Fibroblast of lung (primary cell): ENCODE measurements at regions not wholly inside any gene's neighbourhood (a gene's known extent, or its start where the extent isn't known, plus 50 kb on each side); places are given as distances from the start of the nearest gene placed in this dataset.

ENCODE experiments used
- DNase-seq, 2 donors: peaks; one replicate each; pipeline versions ENCODE4 v3.0.0 to v3.0.0-alpha.2; 2010; ENCODE audit warnings: low read depth in 2 of 2
- H2AFZ ChIP-seq: 2 replicates; pipeline ENCODE4 v1.5.1; 2012; ENCODE audit warnings: low read length, control low read depth, inconsistent platforms
- H3K27ac ChIP-seq: 2 replicates; pipeline ENCODE4 v1.5.1; 2011; ENCODE audit warnings: low read length, control low read depth; ENCODE audit not compliant: insufficient read depth
- H3K27me3 ChIP-seq: 2 replicates; pipeline ENCODE4 v1.5.1; 2011; ENCODE audit warnings: mild to moderate bottlenecking, low read length; ENCODE audit not compliant: control insufficient read depth, insufficient read depth
- H3K36me3 ChIP-seq: 2 replicates; pipeline ENCODE4 v1.5.1; 2011; ENCODE audit warnings: low read length; ENCODE audit not compliant: control insufficient read depth, insufficient read depth
- H3K4me1 ChIP-seq: 2 replicates; pipeline ENCODE4 v1.5.1; 2011; ENCODE audit warnings: low read length; ENCODE audit not compliant: control insufficient read depth, insufficient read depth; ENCODE audit errors: extremely low read depth
- H3K4me2 ChIP-seq: 2 replicates; pipeline ENCODE4 v1.5.1; 2011; ENCODE audit warnings: low read length, control low read depth; ENCODE audit not compliant: insufficient read depth; ENCODE audit errors: extremely low read depth
- H3K4me3 ChIP-seq, 4 experiments: fragments of 200-600 bp in 1 of 4; sonication (generic) in 1 of 4; replicated peaks in 1 of 4; 2 replicates each; pipeline ENCODE4 v1.5.1; 2011 to 2016; ENCODE audit warnings: low read length in 4 of 4, low read depth in 3 of 4, mild to moderate bottlenecking in 3 of 4, control low read depth in 2 of 4, inconsistent platforms in 1 of 4, mixed read lengths in 1 of 4; ENCODE audit not compliant: insufficient read depth in 1 of 4; ENCODE audit errors: control extremely low read depth in 1 of 4
- H3K79me2 ChIP-seq: 2 replicates; pipeline ENCODE4 v1.5.1; 2012; ENCODE audit warnings: mild to moderate bottlenecking, low read length, inconsistent platforms; ENCODE audit not compliant: control insufficient read depth, insufficient read depth
- H3K9ac ChIP-seq: 2 replicates; pipeline ENCODE4 v1.5.1; 2011; ENCODE audit warnings: mild to moderate bottlenecking, low read length, control low read depth; ENCODE audit not compliant: insufficient read depth
- H3K9me3 ChIP-seq: 2 replicates; pipeline ENCODE4 v1.5.1; 2012; ENCODE audit warnings: low read depth, low read length; ENCODE audit not compliant: control insufficient read depth, insufficient read depth
- H4K20me1 ChIP-seq: 2 replicates; pipeline ENCODE4 v1.5.1; 2011; ENCODE audit warnings: low read length; ENCODE audit not compliant: control insufficient read depth, insufficient read depth; ENCODE audit errors: extremely low read depth
- CTCF ChIP-seq, 2 donors: IDR thresholded peaks in 1 of 2; conservative IDR thresholded peaks in 1 of 2; 1 replicate in 1 of 2; 2 replicates in 1 of 2; pipeline ENCODE4 v1.5.1; 2011 to 2012; ENCODE audit warnings: low read length in 2 of 2, control low read depth in 1 of 2, inconsistent platforms in 1 of 2, low read depth in 1 of 2, mild to moderate bottlenecking in 1 of 2
- EZH2 ChIP-seq: IDR thresholded peaks from 2 replicates; pipeline ENCODE4 v1.5.1; 2012; ENCODE audit warnings: low read length, control low read depth, mild to moderate bottlenecking; ENCODE audit errors: missing control alignments

- Histone ChIP-seq H3K27ac (no peak overlapping the region), H3K4me1 (no peaks in the 10 kb centered on the region), H3K9ac (no peak overlapping the region), H3K9me3 (no peaks in the 10 kb centered on the region), H3K27me3 (no peaks in the 10 kb centered on the region), H3K36me3 (no peaks in the 10 kb centered on the region), H3K4me2 (no peak overlapping the region), H4K20me1 (no peaks in the 10 kb centered on the region), H3K4me3 (no peak overlapping the region), H3K79me2 (no peaks in the 10 kb centered on the region), H2AFZ (no peak overlapping the region)
- TF ChIP-seq CTCF (conservative IDR thresholded peaks at IDR 0.05 in 1 of 2, IDR thresholded peaks at IDR 0.05 in 1 of 2; ENCODE audit: low read depth in 1 of 2, low read length in 2 of 2), result peak in 1 of 2 donors; percentile 16
- TF ChIP-seq EZH2, result no peak
- no peak for DNase-seq
Measured at GRCh38 chr14:88929656-88930436, 105.4 kb downstream of the TTC8 start.

GRCh38 chr14:88931321-88932110 lies 107.1 kb downstream of the TTC8 start:
- no peak for DNase-seq
- Histone ChIP-seq H3K4me2 (no peak overlapping the region), H3K27ac (no peak overlapping the region), H3K4me3 (no peak overlapping the region), H3K9me3 (no peaks in the 10 kb centered on the region), H3K79me2 (no peaks in the 10 kb centered on the region), H3K36me3 (no peaks in the 10 kb centered on the region), H2AFZ (no peak overlapping the region), H4K20me1 (no peaks in the 10 kb centered on the region), H3K4me1 (no peaks in the 10 kb centered on the region), H3K9ac (no peak overlapping the region), H3K27me3 (no peaks in the 10 kb centered on the region)
- no peak for TF ChIP-seq CTCF (conservative IDR thresholded peaks at IDR 0.05 in 1 of 2, IDR thresholded peaks at IDR 0.05 in 1 of 2; ENCODE audit: low read depth in 1 of 2, low read length in 2 of 2)
- TF ChIP-seq EZH2, result no peak

GRCh38 chr14:88933191-88933590 lies 108.7 kb downstream of the TTC8 start:
- no peaks in the 10 kb centered on the region for H3K4me1 ChIP-seq

More at GRCh38 chr14:88933191-88933590, 108.7 kb downstream of the TTC8 start:
- H3K36me3 ChIP-seq, result no peaks in the 10 kb centered on the region
- H3K79me2 ChIP-seq, result no peaks in the 10 kb centered on the region
- TF ChIP-seq EZH2, result no peak
- TF ChIP-seq CTCF (conservative IDR thresholded peaks at IDR 0.05 in 1 of 2, IDR thresholded peaks at IDR 0.05 in 1 of 2; ENCODE audit: low read depth in 1 of 2, low read length in 2 of 2), result no peak
- no peak overlapping the region for H2AFZ ChIP-seq
- H3K9me3 ChIP-seq, result no peaks in the 10 kb centered on the region
- no peaks in the 10 kb centered on the region for H3K27me3 ChIP-seq
- H3K4me3 ChIP-seq, result no peak overlapping the region
- H3K9ac ChIP-seq, result no peak overlapping the region
- no peak overlapping the region for H3K4me2 ChIP-seq
- no peaks in the 10 kb centered on the region for H4K20me1 ChIP-seq
- H3K27ac ChIP-seq, result no peak overlapping the region
- DNase-seq, result peak in 1 of 2 donors; percentile 7
